ENCODE measurements at regions not wholly inside any gene's neighbourhood (a gene's known extent, or its start where the extent isn't known, plus 50 kb on each side); places are given as distances from the start of the nearest gene placed in this dataset.
A peak's percentile ranks its signal among the peaks of the same experiment; 100 is the strongest.

DNA sequence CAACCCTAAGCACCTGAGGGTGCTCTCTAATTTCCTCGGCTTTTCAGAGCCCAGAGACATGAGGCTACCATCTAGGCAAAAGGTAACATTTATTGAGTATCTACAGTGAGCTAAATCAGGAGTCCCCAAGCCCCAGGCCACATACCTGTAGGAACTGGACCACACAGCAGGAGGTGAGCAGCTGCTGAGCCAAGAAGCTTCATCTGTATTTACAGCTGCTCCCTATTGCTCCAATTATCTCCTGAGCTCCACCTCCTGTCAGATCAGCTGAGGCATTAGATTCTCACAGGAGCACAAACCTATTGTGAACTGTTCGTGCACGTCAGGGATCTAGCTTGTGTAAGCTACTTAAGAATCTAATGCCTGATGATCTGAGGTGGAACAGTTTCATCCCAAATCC, 70.2 kb downstream of the RND3 start:
- FAIRE-seq, result no peak

GRCh38 chr2:150415022-150415421, 72.4 kb downstream of the RND3 start:
- DNase-seq (ENCODE audit: low spot score) (no peak), FAIRE-seq (no peak)

More for the DNA sequence above, 70.2 kb downstream of the RND3 start:
- no peak for DNase-seq (ENCODE audit: low spot score)

- no peak for DNase-seq (ENCODE audit: low spot score)
- no peak for FAIRE-seq
Measured at GRCh38 chr2:150413910-150414309, 73.6 kb downstream of the RND3 start.

- FAIRE-seq, result no peak
- no peak for DNase-seq (ENCODE audit: low spot score)
Measured at GRCh38 chr2:150413366-150413765, 74.1 kb downstream of the RND3 start.

- FAIRE-seq (peak; percentile 97), DNase-seq (ENCODE audit: low spot score) (peak; percentile 99)
Measured at GRCh38 chr2:150410809-150411208, 76.7 kb downstream of the RND3 start.

- no peak for FAIRE-seq
Measured at GRCh38 chr2:150409196-150409595, 78.3 kb downstream of the RND3 start.

DNA sequence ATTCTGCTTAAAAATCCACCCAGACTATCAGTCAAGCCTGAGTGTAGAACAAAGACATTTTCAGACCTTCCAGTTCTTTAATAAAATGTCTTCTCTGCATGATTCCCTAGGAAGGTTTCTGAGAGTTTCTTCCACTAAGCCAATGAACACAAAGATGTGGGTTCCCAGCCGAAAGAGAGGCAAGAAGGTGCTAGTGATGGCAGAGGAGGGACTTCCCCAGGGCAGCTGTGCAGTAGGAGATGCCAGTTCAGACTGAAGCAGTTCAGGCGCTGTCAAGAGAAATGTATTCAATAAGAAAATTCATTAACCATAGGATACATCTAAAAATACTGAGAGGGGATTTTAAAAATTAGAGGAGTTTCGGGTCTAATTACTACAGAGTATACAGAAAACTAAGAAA, 83.3 kb downstream of the RND3 start:
- DNase-seq (ENCODE audit: low spot score) (no peak), FAIRE-seq (no peak)

More at GRCh38 chr2:150409196-150409595, 78.3 kb downstream of the RND3 start:
- DNase-seq (ENCODE audit: low spot score), result no peak

DNA sequence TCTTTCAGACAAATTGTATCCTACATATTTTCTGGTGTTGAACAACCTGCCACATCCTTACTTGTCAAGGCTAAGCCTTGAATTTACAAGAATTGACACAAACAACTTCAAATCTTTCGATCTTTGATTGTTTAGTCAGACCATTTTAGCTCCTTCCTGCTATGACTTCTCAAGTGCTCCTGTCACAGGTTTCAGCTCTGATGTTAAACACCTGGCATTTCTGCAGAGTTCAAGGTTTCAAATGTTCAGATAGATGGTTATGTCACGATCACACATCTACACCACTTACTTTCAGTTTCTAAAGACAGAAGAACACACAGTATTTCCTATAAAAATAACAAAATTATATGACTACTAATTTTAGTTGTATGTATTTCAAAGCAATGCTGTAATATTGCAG, 84.0 kb downstream of the RND3 start:
- DNase-seq (ENCODE audit: low spot score) (no peak), FAIRE-seq (peak; percentile 17)

DNA sequence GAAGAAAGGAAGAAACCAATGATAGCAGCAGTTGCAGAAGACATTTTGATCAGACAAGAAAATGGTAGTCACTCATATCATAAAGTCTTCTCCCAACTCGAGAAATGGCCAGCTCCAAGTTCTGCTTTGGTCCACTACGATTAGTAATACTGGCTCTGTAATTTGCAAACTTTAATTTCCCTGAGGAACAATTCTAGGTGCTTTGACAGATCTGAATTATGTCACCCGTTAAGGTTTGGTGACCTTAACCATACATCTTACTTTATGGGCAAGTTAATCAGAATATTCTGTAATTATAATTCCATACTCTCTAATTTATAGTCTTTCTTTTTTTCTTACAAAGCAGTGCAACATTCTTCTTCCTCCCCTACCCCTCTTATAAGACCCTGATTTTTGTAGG, 84.5 kb downstream of the RND3 start:
- no peak for FAIRE-seq
- no peak for DNase-seq (ENCODE audit: low spot score)

DNA sequence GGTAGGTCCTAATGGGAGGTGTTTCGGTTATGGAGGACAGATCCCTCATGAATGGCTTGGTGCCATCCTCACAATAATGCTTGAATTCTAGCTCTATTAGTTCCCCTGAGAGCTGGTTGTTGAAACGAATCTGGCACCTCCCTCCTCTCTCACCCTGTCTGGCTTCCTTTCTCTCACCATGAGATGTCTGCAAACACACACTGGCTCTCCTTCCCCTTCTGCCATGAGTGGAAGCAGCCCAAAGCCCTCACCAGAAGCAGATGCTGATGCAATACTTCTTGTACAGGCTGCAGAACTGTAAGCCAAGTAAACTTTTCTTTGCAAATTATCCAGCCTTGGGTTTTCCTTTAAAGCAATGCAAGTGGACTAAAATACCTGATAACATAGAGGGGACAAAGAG, 86.6 kb downstream of the RND3 start:
- FAIRE-seq, result no peak
- DNase-seq (ENCODE audit: low spot score), result no peak

DNA sequence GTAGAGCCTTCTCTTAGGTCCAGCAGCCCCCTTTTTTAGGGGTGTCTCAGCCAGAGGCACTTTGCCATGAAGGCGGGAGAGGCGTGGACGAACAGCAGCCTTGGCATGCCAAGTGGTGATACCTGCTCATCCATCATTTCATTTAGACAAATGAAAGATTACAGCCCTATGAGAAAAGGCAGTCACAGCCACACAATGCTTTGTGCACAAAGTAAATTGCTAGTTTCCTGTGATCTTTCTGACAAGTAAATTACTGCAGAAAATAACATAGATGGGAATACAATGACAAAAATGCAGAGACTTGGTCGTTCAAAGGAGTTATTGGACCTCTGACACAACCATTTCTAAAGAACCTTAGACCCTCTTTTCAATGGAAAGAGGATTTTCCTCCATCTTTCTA, 94.9 kb downstream of the RND3 start:
- DNase-seq (ENCODE audit: low spot score), result no peak

DNA sequence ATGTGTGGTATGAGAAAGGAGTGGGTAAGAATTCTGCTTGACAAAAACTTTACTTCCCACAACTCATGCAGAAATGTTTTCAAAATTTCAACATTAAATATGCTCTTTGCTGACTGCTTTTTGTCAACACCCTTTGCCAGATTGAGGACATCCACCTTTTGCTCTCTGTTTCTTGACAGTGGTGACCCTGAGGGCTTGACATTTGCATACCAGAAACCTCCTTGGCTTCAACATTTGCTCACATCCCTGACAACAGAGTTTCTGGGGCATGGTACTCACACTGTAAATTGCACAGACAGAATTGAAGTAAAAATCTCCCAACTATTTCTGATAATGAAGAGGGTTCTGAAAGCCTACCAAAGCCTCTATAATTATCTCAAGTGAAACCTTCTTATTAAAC, 95.7 kb downstream of the RND3 start:
- DNase-seq (ENCODE audit: low spot score) (no peak), FAIRE-seq (no peak)

More for the DNA sequence above, 94.9 kb downstream of the RND3 start:
- FAIRE-seq, result no peak

GRCh38 chr2:150389447-150389846, 98.0 kb downstream of the RND3 start:
- no peak for FAIRE-seq

DNA sequence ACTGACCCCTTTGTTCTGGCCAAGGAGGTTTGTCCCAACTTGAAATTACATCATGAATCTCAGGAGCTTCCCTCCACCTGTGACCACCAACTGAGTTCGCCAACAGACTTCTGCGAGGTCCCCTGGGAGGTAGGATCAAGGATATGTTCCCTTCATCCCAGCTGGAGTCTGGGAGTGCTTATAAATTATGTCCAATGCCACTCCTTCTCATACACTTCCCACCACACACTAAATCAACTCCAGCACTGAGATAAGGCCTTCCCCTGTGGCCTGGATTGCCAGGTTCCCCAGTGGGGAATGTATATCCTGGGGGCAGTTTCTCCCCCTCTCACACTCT, 99.2 kb downstream of the RND3 start:
- no peak for DNase-seq (ENCODE audit: low spot score)
- FAIRE-seq, result no peak

More at GRCh38 chr2:150389447-150389846, 98.0 kb downstream of the RND3 start:
- no peak for DNase-seq (ENCODE audit: low spot score)

DNA sequence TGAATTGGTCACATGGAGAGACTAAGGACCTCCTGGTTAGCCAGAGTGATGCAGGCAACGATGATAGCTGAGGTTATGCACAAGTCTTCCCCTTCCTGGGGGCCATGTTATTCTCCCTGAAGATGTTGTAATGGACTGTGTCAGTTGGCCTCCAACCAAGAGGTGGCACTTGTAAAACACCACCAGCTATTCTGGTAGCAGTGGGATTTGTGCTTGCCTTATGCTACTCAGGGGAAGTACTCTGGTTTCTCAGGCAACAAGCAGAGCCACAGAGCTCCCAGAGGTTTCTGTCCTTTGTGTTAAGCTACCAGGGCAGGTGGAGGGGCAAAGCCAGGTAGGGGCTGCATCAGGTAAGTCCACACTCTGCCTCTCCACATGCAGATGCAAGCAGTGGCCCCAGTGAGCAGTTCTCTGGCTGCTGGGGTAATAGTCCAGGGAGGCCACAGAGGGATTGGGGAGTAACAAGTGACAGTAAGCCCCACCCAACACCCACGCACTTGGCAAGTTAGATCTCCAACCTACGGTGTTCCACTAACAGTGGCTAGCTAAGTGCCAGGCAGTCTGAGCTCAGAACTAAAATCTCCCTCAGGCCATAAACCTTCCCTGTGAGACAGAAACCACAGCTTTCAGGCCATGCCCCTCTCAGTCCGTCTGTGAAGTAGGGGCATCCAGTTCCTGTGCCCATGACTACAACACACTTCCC, 99.7 kb downstream of the RND3 start:
- FAIRE-seq (no peak), DNase-seq (ENCODE audit: low spot score) (no peak)

DNA sequence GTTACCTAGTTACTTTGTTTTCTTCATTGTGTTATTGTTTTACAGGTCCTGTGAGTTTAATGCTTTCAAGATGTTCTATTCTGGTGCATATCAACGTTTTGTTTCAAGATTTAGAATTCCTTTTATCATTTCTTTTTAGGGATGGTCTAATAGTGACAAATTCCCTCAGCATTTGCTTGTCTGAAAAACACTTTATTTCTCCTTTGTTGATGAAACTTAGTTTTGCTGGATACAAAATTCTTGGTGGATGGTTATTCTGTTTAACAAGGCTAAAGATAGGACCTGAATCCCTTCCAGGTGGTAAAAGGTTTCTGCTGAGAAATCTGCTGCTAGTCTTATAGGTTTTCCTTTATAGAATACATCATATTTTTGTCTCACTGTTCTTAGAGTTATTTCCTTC, 102.3 kb downstream of the RND3 start:
- no peak for FAIRE-seq
- no peak for DNase-seq (ENCODE audit: low spot score)

- FAIRE-seq, result no peak
- DNase-seq (ENCODE audit: low spot score), result no peak
Measured at GRCh38 chr2:150383587-150383986, 103.9 kb downstream of the RND3 start.

DNA sequence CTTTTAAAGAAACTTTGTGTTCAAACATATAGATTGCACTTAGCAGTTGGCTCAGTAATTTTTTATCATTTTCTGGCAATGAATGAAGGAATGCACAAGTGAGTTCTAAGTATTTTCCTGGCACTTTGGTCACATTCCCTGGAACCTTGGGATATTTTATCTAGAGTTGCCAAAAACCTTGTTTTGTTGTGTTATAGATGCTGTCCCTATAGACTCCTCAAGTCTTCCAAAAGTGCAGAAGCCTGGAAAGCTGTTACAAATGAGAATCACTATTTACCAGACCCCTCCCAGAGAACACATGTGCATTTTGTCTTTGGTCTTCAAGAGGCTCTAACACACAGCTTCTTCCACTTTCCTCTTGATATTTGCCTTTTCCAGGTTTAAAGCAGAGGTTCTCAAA, 108.3 kb downstream of the RND3 start:
- DNase-seq (ENCODE audit: low spot score), result no peak
- FAIRE-seq, result no peak

DNA sequence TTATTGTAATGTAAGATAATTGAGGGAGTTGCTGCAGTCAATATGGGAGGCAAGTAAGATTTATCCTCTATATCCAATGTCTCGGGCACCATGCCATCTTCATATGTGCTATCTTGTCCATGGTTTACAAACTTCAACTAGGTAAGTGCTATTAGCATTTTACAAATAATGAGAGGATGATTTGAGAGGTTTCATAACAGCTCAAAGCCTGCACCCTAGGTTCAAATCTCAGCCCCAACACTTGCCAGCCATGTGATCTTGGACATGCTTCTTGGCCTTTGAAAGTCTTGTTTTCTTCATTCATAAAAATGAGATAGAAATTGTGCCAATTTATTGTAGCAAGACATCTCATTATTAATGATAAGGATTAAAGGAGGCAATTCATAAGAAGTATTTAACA, 108.8 kb downstream of the RND3 start:
- DNase-seq (ENCODE audit: low spot score) (no peak), FAIRE-seq (no peak)

DNA sequence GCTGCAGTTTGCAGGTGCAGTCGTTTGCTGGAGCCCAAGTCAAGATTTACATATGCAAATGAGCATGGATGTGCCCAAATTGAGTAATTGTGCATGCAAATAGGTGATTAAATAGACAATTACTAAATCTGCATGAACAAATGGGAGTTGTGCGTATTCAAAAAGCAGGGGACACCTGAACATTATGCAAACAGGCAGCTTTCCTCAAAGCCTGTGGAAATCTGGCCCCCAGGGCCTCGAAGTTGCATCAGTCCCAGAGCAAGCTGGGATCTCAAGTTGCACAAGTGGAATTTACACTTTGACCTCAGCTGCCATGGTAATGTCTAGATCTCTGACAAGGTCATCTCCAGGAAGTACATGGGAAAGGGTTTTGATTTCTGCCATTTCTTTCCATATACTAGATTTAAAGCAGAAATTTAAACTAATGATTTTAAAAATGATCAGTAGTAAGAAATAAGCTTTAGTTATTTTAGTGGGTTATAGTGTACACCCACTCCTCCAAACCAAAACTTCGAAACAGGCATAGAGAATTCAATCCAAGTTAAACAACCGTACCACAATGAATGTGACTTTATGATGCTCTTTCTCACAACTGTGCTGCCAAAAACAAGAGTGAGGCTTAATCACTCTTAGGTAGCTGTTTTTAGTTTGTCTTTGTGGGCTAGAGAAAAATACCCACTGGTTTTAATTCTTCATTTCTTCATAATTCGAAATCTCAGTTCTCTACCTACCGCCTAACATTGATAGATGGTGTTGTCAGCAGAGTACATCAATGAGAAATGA, 110.7 kb downstream of the RND3 start:
- DNase-seq (ENCODE audit: low spot score) (no peak), FAIRE-seq (no peak)

GRCh38 chr2:150375333-150375732, 112.1 kb downstream of the RND3 start:
- FAIRE-seq, result no peak

GRCh38 chr2:150374492-150374891, 113.0 kb downstream of the RND3 start:
- DNase-seq (ENCODE audit: low spot score), result no peak
- no peak for FAIRE-seq

More at GRCh38 chr2:150375333-150375732, 112.1 kb downstream of the RND3 start:
- DNase-seq (ENCODE audit: low spot score), result no peak

DNA sequence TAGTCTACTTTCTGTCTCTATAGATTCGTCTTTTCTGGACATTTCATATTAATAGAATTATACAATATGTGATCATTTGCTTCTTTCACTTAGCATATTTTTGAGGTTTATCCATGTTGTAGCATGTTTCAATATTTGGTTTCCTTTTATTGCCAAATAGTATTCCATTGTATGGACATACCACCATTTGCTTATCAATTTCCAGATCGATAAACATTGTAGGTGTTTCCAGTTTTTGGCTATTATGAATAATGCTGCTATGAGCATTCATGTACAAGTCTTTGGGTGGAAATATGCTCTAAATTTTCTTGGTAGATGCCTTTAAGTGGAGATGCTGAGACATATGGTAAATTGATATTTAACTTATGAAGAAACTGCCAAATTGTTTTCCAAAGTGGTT, 114.1 kb downstream of the RND3 start:
- DNase-seq (ENCODE audit: low spot score) (no peak), FAIRE-seq (no peak)
